GM18909 (cell line): ENCODE measurements at regions not wholly inside any gene's neighbourhood (a gene's known extent, or its start where the extent isn't known, plus 50 kb on each side); places are given as distances from the start of the nearest gene placed in this dataset.

Source experiments
- ATAC-seq: cut with Tn5 transposase; IDR thresholded peaks from one replicate; pipeline ENCODE4 v1.9.1; 2021; ENCODE audit warnings: mild to moderate bottlenecking; ENCODE audit not compliant: unreplicated experiment, poor library complexity

DNA sequence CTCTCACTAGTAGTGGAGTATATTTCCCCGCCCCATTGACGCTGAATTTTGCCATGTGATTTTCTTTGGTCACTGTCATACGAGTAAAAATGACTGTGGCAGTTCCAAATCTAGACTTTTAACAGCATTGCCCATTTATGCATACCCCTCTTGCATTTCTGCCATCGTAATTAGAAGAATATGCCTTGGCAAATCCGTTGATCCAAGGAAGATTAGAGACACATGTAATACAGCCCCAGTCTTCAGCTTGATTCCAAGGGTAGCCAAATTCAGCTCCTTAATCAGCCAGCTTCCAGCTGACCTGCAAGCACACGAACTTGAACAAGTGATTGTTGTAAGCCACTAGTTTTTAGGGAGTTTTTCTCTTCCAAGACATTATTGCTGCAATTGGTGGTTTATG, 290.3 kb upstream of the ADAMTS5 start:
- ATAC-seq = no peak

DNA sequence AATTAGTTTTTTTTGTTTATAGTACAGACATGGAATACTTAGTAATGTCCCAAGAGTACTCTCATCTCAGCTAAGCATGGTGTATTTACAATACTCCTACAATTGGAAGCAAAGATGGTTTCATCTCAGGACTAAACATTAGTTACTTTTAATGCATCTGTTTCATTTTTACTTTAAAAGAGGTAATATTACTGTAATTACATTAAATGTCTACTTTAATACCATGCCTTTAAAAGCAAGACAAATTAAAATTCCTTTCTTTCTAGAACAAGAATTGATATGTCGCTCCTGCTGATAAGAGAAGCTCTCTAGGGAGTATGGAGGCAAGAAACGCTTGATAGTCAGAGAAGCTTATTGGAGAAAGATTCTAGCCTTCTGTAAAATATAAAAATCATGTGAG, 284.9 kb upstream of the ADAMTS5 start:
- ATAC-seq = no peak

DNA sequence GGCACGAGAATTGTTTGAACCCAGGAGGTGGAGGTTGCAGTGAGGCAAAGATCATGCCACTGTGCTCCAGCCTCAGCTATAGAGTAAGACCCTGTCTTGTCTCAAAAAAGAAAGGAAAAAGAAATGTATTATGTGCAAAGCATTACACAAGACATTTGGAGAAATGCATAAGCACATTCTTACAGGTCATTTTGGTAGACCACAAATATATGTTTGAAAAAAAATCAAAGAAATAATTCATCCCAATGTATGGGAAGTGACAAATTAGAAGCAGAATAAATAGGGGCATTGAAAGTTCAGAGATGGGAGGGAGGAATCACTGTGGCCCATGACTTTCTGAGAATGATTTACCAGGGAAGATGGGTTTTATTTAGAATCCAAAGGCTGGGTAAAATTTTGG, 283.5 kb upstream of the ADAMTS5 start:
- ATAC-seq = no peak

DNA sequence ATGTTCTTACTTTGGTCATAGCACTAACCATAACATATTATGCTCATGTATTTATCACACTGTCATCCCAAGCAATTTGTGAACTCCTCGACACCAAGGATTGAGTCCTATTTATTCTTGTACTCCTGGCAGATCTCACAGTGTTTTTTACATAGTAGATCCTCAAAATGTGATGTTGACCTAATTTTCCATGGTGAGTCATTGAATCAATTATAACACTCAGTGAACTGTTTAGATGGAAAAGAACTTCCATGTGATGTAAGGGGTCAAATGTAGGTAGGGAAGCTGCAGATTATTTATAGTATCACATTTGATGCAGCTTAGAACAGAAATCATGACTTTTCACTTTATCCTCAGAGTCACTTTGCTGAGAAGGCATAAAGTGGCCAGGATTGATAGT, 281.9 kb upstream of the ADAMTS5 start:
- no peak for ATAC-seq

DNA sequence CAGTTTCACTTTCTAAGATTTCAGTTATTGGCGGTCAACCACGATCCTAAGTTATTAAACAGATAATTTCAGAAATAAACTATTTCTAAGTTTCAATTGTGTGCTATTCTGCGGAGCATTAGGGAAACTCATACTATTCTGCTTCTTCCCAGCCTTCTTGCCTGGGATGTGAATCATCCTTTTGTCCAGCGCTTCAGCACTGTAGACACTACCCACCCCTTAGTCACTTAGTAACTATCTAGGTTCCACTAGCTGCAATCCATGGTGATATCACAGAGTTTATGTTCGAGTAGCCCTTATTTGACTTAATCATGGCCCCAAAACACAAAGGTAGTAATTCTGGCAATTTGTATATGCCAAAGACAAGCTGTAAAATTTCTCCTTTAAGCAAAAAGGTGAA, 279.9 kb upstream of the ADAMTS5 start:
- ATAC-seq = no peak

DNA sequence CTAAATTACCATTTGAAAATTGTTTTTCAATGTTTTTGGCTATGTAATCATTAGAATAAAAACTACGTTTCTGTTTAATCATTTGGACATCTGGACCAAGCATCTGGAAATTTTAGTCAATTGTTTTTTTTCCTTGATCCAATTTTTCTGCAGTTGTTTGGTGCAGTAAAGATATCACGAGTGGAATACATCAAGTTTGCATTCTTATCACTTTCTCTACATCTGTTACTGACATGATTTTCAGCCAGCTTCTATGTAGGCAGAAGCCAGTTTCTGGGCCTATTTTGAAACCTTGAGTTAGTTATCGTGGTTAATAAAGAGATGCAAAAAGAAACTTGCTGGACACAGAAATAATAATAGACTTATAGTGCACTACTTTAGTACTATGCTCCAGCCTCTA, 277.9 kb upstream of the ADAMTS5 start:
- no peak for ATAC-seq

DNA sequence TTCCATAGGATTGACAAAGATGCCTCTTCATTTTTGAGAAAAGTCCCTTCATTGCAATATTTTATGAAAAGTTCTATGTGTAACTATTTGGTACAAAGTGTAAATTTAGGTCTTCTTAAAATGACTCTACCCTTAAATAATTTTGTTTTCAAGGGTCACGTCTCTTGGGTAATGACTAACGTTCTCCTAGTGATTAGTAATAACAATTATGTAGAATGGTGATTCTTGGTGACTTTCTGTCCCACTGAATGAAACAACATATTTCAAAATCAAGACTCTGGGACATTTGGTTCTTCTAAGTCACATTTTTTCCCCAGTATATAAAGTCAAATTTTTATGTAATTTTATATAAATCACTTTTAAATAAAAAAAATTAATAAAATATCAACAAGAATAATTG, 277.5 kb upstream of the ADAMTS5 start:
- ATAC-seq = no peak

DNA sequence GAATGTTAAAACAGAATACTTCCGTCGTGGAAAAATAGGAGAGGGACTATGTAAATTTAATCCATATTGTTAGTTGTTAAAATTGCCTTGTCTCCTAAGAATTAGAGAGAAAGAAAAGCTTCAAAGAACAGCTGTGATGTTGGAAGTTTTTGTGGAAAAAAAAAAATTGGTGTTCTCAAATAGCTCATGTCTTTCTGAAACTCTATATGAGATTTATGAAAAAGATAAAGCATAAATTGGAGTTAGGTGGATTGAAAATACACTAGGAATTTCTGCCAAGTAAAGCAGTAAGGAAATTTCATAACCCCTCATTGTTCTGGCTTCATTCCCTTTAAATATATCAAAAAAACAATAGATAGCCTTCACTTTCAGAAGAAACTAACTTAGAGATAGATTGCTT, 274.0 kb upstream of the ADAMTS5 start:
- no peak for ATAC-seq

DNA sequence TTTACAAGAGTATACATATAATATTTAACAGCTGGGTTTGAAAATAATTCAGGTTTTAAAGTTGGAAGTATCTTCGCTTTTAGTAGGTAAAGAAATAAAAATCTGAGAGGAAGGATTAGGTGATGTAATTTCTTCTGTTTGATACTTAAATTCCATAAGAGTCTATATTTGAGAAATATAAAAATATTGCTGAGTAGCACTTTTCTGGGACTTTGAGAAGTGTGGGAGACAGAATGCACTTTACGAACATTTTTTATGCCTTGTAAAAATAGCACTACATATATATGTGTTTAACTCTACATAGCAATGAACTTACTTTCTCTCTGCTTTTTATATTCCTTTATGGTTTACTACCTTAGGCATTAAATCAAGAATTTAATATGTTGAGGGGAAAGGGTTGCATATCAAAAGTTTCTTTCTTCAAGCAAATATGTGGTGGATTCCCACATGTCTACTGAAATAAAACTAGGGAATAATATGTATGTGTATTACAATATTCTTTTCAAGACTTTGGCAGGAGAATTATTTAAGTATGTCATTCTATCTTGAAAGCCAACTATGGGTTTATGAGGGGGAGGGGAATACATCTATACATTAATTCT, 266.7 kb upstream of the ADAMTS5 start:
- ATAC-seq = no peak

DNA sequence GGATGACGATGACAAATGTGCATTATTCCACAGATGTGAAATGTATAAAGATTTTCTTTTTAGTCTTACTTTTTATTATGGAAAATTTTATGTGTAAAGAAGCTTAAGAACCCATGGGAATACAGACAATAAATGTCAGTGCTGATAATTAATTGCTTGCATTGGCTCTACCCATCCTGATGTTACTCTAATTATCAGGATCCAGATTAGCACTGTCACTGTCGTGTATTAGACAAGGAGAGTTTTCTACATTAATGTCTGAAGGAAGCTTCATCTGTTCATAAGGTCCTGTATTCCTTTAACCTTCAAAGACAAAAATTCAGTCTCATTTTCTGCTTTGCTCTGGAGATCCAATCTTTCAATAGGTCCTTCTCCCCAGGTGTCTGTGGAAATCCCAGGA, 259.1 kb upstream of the ADAMTS5 start:
- no peak for ATAC-seq

DNA sequence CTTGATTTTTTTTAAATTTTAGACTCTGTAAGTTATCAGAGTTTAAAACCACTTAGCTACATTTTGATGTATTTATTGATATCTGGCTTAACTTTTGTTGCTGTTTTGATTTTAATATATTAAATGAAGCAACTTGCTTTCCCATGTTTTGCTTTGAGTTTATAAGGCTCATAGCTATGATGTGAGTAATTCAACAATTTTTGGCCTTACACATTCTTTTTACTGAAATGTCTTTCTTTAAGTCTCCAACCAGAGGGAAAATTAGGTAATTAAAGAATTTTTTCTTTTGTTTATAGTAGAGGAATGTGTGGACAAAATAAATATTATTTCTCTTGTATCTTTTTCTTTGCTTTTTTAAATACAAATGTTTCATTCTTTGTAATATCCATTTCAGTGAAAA, 258.3 kb upstream of the ADAMTS5 start:
- ATAC-seq = no peak

DNA sequence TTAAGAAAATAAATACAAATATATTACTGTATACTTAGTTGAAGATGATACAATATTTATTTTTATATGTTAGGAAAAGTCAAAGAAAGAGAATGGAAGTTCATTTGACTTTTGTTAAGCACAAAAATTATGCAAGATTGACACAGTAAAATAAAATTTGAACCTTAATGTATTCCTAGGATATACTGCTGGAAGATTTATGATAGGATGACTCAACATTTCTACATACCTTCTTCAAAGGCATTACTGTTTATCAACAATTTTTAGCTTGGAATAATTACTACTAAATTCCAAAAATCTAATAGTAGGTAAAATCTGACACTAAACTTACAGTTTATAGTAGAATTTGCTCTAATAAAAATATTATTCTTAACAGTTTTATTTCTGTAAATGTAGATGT, 257.3 kb upstream of the ADAMTS5 start:
- ATAC-seq = no peak

DNA sequence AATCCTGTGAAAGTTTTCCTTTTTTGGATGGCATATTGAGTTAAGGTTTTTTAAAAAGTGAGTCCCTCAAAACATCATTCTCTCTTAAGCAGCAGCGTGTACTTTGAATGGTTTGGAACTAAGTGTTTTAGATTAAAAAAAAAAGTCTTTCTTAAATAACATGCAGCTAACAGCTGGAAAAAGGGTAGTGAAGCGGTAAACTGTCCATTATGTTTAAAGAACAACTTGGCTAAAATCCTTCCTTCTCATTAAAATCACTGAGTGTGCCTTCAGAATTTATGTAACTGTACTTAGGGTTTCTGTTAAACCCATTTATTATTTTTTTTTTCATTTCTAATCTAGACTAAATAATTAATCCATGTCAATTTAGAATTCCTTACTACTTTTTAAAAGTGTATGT, 254.2 kb upstream of the ADAMTS5 start:
- ATAC-seq = no peak

DNA sequence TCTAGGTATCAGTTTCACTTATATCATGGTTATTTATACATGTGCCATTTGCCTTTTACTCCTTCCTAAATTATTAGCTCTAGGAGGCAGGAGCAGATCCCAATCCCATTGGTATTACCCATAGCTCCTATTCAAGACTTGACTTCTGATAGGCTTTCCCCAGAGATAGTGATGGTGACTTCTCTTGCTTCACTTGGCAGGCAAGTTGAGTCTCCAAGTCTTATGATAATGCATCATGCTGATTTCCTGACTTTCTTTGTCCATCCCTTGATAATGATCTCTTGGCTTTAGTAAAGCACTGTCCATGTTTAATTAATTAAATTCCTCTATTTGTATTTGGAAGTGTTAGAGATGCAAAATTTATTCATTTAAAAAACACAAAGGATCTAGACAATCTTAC, 253.5 kb upstream of the ADAMTS5 start:
- no peak for ATAC-seq

DNA sequence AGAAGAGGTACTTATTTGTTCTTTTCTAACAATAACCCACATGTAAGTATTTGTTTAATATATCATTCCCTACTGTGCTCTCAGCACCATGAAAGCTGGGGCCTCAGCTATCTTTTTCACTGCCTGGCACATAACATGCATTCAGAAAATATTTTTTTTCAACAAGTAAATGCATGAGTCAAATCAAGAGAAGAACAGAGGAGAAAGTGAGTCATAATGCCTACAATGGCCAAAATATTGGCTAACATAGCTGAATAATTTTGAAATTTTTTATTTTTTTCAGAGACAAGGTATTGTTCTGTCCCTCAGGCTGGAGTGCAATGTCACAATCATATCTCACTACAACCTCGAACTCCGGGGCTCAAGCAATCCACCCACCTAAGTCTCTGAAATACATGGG, 252.2 kb upstream of the ADAMTS5 start:
- ATAC-seq = no peak

DNA sequence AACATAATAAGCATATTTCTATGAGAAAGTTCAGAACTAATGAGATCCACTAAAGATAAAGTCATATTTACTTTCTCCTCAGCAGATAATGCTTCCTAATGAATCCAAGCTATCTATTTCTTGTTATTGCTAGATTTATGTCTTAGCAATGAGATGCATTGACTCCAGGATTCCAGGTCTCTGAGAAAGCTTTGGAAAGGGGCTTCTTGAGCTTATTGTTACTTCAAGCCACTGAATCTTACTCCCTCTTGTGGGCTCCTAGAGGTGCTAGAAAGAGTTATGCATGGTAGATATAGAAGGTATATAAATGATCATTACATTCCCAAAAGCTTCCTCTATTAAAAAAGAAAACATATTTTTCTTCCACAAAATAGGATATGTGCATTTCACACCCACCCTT, 246.4 kb upstream of the ADAMTS5 start:
- ATAC-seq = no peak

DNA sequence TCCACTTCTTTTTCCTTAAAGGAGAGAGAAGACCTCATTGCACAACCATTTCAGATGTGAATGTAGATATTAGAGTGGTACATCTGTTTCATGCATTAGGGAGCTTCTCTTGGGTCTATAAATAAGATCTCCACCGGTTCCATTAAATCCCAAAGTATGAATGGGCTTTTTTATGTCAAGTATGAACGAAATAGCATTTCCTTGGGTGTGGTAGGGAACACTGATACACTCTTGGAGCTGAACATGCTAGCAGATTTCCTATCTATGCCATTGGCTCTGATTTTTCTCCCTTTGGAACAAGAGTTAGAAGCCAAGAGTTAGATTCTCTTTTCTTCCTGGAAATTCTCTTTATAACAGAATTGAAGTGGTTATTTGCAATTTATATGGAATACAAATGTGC, 245.6 kb upstream of the ADAMTS5 start:
- ATAC-seq = no peak

DNA sequence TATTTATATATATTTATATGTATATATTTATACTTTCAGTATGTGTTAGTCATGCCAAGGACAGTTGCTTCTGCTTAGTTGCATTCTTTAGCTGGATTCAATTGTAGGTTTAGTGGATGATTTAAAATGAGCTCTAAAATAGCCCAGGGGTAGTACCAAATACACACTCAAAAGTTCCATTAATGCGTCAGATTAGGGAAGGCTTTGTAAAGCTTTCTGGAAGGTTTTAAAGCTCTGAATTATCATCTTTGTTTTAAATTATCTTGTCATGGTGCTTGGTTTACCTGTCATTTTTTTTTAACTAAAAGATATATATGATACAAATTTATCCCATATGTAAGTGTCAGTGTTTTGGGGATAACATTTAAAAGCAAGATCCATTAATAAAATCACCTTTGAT, 242.7 kb upstream of the ADAMTS5 start:
- no peak for ATAC-seq

DNA sequence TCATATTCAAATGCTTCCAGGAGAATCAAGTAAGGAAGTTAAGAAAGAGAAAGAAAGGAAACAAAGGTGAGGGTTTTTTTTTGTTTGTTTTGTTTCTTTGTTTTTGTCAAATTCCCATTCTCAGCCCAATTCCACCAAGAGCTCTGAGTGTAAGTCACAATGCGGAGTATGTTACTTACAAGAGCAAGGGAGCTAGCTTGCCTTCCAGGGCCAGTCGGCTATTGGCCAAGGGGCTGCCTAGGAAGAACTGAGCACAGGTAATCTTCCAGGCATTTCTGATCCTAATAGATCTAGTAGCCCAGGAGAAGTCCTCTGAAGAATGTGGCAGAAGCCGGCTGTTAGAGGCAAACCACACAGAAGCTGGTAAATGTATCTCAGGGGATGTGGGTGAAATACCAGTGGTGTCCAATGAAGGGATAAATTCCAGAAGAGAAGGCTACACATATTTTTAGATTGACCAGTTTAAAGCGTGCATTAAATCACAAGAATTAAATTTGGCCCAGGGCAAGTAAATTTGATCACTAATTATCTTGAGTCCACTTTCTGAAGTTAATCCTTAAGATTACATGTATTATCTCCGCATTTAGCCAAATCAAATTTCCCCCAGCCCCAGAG, 239.6 kb upstream of the ADAMTS5 start:
- no peak for ATAC-seq

DNA sequence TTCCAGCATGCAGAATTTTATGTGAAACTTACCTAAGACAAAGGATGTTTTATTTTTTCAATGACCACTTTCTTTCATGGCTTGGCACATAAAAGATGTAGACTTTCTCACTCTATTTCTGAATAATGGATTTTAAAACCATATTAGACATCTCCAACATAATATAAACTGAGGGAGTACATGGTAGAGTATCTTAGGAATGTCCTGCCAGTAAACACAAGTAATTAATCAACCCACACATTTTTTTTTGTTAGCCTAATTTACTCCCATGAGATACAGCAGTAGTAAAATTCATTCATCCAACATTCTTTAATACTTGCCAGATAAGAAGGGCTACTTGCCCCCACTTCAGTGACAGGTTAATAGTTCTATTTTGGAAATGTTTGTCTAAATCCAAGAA, 235.4 kb upstream of the ADAMTS5 start:
- ATAC-seq = no peak

DNA sequence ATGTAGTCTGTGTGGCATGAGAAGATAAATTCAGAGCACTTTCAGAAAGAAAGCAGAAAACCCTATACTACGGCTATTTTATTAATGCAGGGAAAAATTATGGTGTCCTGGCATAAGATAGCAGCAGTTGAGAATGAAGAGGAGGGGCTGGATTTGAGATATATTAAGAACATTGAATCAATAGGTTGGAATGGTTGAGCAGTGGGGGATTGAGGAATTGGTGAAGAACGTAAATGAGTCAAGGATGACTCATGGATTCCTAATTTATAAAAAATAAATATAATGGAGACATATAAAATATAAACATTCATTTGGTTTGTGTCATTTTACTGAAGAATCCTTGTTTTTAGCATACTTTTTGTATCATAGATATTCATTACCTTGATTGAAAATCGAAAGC, 234.3 kb upstream of the ADAMTS5 start:
- no peak for ATAC-seq

DNA sequence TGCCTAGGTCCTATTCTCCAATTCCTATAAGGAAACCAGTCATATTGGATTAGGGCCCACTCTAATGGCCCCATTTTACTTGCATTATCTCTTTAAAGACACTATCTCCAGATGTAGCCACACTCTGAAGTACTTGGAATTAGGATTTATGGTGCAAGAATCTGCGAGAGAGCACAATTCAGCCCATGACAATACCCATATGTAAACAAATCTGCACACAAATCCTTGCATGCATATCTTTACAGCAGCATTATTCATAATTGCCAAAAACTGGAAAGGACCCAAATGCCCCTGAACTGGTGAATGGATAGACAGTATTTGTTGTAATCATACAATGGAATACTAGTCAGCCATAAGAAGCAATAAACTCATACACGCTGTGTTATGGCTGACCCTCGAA, 229.8 kb upstream of the ADAMTS5 start:
- ATAC-seq = no peak
